ENCODE measurements at regions not wholly inside any gene's neighbourhood (a gene's known extent, or its start where the extent isn't known, plus 50 kb on each side); places are given as distances from the start of the nearest gene placed in this dataset.

- no peak for DNase-seq
Observed at GRCh38 chrX:9196961-9197640, 163.2 kb upstream of the FAM9B start.

GRCh38 chrX:9204560-9204959, 170.6 kb upstream of the FAM9B start:
- DNase-seq = no peak

- DNase-seq = no peak
Observed at GRCh38 chrX:9205599-9206223, 171.8 kb upstream of the FAM9B start.

GRCh38 chrX:9207142-9207541, 173.2 kb upstream of the FAM9B start:
- DNase-seq = no peak

GRCh38 chrX:9211269-9211668, 177.3 kb upstream of the FAM9B start:
- DNase-seq = no peak

GRCh38 chrX:9221781-9222180, 187.9 kb upstream of the FAM9B start:
- DNase-seq = no peak

GRCh38 chrX:9222299-9222698, 188.4 kb upstream of the FAM9B start:
- DNase-seq = no peak

- DNase-seq = no peak
Observed at GRCh38 chrX:9227276-9227675, 193.3 kb upstream of the FAM9B start.

- DNase-seq = no peak
Observed at GRCh38 chrX:9231491-9231890, 197.6 kb upstream of the FAM9B start.

GRCh38 chrX:9233141-9233540, 199.2 kb upstream of the FAM9B start:
- no peak for DNase-seq

GRCh38 chrX:9234315-9234714, 200.4 kb upstream of the FAM9B start:
- DNase-seq = no peak

- DNase-seq = no peak
Observed at GRCh38 chrX:9235722-9236121, 201.8 kb upstream of the FAM9B start.

- no peak for DNase-seq
Observed at GRCh38 chrX:9240956-9241355, 207.0 kb upstream of the FAM9B start.

GRCh38 chrX:9241427-9241826, 207.5 kb upstream of the FAM9B start:
- DNase-seq = no peak

GRCh38 chrX:9249051-9249846, 215.3 kb upstream of the FAM9B start:
- DNase-seq = no peak

GRCh38 chrX:9252182-9252581, 212.7 kb upstream of the TBL1X start:
- no peak for DNase-seq

GRCh38 chrX:9253211-9253610, 211.6 kb upstream of the TBL1X start:
- no peak for DNase-seq

- no peak for DNase-seq
Observed at GRCh38 chrX:9257718-9258420, 207.0 kb upstream of the TBL1X start.

- no peak for DNase-seq
Observed at GRCh38 chrX:9258421-9259104, 206.3 kb upstream of the TBL1X start.

GRCh38 chrX:9260603-9261002, 204.3 kb upstream of the TBL1X start:
- no peak for DNase-seq

- no peak for DNase-seq
Observed at GRCh38 chrX:9267415-9267814, 197.4 kb upstream of the TBL1X start.

- no peak for DNase-seq
Observed at GRCh38 chrX:9269134-9269533, 195.7 kb upstream of the TBL1X start.
